ENCODE measurements at regions not wholly inside any gene's neighbourhood (a gene's known extent, or its start where the extent isn't known, plus 50 kb on each side); places are given as distances from the start of the nearest gene placed in this dataset.

DNA sequence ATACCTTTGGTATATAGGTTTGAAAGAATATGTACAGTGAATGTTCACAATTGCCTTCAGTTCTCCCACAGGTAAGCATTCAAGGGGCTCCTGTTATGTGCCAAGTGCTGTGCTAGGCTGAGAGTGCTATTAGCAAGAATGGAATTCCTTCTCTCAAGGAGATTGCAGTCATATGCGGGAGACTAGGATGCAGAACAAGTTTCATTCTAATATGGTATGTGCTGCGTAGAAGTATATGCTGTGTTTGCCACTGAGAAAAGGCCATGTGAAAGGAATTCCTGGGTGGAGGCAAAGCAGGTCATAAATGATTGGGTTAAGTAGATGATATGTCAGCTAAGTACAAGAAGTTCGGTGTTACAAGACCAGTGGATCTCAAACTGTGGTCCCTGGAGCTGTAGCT is 303.0 kb downstream of the GPATCH2 start (continued):
- TF ChIP-seq, protein P1, sequence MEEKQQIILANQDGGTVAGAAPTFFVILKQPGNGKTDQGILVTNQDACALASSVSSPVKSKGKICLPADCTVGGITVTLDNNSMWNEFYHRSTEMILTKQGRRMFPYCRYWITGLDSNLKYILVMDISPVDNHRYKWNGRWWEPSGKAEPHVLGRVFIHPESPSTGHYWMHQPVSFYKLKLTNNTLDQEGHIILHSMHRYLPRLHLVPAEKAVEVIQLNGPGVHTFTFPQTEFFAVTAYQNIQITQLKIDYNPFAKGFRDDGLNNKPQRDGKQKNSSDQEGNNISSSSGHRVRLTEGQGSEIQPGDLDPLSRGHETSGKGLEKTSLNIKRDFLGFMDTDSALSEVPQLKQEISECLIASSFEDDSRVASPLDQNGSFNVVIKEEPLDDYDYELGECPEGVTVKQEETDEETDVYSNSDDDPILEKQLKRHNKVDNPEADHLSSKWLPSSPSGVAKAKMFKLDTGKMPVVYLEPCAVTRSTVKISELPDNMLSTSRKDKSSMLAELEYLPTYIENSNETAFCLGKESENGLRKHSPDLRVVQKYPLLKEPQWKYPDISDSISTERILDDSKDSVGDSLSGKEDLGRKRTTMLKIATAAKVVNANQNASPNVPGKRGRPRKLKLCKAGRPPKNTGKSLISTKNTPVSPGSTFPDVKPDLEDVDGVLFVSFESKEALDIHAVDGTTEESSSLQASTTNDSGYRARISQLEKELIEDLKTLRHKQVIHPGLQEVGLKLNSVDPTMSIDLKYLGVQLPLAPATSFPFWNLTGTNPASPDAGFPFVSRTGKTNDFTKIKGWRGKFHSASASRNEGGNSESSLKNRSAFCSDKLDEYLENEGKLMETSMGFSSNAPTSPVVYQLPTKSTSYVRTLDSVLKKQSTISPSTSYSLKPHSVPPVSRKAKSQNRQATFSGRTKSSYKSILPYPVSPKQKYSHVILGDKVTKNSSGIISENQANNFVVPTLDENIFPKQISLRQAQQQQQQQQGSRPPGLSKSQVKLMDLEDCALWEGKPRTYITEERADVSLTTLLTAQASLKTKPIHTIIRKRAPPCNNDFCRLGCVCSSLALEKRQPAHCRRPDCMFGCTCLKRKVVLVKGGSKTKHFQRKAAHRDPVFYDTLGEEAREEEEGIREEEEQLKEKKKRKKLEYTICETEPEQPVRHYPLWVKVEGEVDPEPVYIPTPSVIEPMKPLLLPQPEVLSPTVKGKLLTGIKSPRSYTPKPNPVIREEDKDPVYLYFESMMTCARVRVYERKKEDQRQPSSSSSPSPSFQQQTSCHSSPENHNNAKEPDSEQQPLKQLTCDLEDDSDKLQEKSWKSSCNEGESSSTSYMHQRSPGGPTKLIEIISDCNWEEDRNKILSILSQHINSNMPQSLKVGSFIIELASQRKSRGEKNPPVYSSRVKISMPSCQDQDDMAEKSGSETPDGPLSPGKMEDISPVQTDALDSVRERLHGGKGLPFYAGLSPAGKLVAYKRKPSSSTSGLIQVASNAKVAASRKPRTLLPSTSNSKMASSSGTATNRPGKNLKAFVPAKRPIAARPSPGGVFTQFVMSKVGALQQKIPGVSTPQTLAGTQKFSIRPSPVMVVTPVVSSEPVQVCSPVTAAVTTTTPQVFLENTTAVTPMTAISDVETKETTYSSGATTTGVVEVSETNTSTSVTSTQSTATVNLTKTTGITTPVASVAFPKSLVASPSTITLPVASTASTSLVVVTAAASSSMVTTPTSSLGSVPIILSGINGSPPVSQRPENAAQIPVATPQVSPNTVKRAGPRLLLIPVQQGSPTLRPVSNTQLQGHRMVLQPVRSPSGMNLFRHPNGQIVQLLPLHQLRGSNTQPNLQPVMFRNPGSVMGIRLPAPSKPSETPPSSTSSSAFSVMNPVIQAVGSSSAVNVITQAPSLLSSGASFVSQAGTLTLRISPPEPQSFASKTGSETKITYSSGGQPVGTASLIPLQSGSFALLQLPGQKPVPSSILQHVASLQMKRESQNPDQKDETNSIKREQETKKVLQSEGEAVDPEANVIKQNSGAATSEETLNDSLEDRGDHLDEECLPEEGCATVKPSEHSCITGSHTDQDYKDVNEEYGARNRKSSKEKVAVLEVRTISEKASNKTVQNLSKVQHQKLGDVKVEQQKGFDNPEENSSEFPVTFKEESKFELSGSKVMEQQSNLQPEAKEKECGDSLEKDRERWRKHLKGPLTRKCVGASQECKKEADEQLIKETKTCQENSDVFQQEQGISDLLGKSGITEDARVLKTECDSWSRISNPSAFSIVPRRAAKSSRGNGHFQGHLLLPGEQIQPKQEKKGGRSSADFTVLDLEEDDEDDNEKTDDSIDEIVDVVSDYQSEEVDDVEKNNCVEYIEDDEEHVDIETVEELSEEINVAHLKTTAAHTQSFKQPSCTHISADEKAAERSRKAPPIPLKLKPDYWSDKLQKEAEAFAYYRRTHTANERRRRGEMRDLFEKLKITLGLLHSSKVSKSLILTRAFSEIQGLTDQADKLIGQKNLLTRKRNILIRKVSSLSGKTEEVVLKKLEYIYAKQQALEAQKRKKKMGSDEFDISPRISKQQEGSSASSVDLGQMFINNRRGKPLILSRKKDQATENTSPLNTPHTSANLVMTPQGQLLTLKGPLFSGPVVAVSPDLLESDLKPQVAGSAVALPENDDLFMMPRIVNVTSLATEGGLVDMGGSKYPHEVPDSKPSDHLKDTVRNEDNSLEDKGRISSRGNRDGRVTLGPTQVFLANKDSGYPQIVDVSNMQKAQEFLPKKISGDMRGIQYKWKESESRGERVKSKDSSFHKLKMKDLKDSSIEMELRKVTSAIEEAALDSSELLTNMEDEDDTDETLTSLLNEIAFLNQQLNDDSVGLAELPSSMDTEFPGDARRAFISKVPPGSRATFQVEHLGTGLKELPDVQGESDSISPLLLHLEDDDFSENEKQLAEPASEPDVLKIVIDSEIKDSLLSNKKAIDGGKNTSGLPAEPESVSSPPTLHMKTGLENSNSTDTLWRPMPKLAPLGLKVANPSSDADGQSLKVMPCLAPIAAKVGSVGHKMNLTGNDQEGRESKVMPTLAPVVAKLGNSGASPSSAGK (IDR thresholded peaks at IDR 0.05), result no peak
- no peak for TF ChIP-seq PTTG1 (tag; IDR thresholded peaks at IDR 0.05; ENCODE audit: low read depth)
- TF ChIP-seq, protein P2, sequence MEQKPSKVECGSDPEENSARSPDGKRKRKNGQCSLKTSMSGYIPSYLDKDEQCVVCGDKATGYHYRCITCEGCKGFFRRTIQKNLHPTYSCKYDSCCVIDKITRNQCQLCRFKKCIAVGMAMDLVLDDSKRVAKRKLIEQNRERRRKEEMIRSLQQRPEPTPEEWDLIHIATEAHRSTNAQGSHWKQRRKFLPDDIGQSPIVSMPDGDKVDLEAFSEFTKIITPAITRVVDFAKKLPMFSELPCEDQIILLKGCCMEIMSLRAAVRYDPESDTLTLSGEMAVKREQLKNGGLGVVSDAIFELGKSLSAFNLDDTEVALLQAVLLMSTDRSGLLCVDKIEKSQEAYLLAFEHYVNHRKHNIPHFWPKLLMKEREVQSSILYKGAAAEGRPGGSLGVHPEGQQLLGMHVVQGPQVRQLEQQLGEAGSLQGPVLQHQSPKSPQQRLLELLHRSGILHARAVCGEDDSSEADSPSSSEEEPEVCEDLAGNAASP (IDR thresholded peaks at IDR 0.05), result no peak
- no peak for TF ChIP-seq ZBTB17 (CRISPR knock-in tag; IDR thresholded peaks at IDR 0.05)
- TF ChIP-seq PHF21A (IDR thresholded peaks at IDR 0.05; ENCODE audit: borderline replicate concordance, low read depth), result no peak
- no peak for TF ChIP-seq CXXC5 (CRISPR knock-in tag; IDR thresholded peaks at IDR 0.05)
- no peak for TF ChIP-seq ZNF224 (CRISPR knock-in tag; IDR thresholded peaks at IDR 0.05)
- TF ChIP-seq IRF2 (CRISPR knock-in tag; IDR thresholded peaks at IDR 0.05), result no peak
